NCI-H1417 (cell line): ENCODE measurements at regions not wholly inside any gene's neighbourhood (a gene's known extent, or its start where the extent isn't known, plus 50 kb on each side); places are given as distances from the start of the nearest gene placed in this dataset.
A peak's percentile ranks its signal among the peaks of the same experiment; 100 is the strongest.
"Not testable (repeated sequence)": the region's sequence is repeated elsewhere in the genome, so short reads cannot be mapped to it uniquely, and the experiment has no call there.

ENCODE experiments used
- DNase-seq, 3 experiments: peaks; one replicate each; lab custom pipeline; 2025; lab: John Stamatoyannopoulos, UW

DNA sequence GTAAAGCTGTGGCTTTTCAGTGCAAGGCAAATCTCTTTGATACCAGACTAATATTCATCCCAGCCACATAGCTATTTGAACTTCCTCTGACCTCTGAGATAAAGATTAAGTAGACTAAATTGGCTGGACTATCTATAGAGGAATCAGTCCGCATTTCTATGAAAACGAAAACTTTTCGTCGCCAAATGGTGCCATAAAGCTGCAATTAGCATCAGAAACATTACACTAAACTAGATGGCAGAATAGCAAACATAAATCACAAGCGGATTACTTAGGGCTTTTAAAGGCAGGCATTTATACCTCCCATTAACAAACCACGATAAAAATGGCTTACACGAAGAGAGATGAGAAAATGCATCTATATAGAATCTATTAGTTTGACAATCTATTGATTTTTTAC, 1009.7 kb upstream of the CDH6 start:
- no peak for DNase-seq

DNA sequence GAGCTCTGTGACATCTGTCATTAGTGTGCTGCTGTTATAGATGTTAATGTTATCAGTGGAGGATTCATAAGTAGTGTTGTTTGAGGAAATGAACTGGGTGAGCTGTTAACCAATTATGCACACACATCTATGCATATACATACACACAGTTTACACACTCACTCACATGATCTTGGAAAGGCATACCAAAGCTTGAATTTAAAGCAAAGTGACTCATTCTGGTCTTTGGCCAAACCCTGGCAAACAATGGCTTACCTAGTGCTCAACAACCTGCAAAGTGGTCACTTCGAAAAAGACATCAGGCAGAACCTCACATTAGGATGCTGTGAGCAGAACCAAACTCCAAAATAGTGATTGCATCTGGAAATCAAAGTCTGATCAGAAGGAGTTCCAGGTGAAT, 1037.3 kb upstream of the CDH6 start:
- no peak for DNase-seq

DNA sequence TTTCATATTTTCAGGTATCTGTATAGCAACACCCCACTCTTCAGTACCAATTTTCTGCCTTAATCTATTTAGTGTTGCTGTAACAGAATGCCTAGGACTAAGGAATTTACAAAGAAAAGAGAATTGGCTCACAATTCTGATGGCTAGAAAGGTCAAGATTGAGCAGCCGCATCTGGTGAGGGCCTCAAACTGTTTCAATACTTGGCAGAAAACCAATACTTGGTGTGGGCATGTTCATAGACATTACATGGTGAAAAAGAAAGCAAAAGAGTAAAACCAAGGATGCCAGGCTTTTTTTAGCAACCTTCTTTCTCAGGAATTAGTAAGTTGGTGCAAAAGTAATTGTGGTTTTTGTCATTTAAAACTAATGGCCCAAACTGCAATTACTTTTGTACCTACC, 1041.1 kb upstream of the CDH6 start:
- DNase-seq = no peak

DNA sequence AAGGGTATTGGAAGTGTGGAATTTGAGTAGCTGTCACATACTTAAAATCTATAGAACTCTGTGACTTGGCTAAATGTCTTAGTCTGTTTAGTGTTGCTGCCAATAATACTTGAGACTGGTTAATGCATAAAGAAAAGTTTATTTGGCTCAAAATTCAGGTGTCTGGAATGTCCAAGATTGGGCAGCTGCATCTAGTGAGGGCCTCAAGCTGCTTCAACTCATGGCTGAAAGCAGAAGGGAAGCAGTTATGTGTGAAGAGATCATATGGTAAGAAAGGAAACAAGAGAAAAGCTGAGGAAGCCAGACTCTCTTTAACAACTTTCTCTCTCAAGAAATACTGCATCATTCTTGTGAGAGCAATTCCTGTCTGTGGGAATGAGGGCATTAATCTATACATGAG, 1043.3 kb upstream of the CDH6 start:
- no peak for DNase-seq

DNA sequence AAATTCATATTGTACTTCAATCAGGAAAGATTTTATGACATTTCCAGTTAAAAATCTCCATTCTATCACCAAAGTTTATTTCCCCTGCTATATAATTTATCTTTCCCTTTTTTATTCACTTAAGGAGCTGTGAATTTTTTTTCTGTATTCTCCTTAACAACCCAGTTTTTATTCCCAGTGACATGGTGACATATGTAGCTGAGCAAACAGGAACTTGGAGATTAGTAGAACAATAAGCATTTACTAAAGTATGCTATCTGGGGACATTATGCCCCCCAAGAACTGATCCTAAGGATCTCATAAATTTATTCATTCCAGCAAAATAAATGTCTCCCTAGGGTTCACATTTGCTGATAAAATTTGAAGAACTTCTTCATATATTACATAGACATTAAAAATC, 1044.0 kb upstream of the CDH6 start:
- DNase-seq = no peak

DNA sequence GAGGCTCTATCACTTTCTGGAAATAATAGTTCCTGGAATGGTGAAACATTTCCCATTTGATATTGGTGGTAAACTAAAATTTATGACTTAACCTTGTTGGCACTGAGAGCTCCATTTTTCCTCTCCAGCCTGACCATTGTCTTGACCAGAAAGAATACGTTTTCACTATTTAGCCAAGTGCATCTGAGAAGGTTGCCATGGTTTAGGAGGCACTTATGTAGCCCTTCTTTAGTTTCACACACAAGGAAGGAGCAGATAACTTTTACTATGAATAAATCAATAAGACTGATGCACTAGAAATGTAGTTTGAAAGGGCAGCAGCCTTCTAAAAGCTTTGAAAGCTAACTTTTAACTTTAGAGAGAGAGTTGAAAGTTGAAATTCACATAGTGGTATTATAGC, 1045.5 kb upstream of the CDH6 start:
- DNase-seq = no peak

DNA sequence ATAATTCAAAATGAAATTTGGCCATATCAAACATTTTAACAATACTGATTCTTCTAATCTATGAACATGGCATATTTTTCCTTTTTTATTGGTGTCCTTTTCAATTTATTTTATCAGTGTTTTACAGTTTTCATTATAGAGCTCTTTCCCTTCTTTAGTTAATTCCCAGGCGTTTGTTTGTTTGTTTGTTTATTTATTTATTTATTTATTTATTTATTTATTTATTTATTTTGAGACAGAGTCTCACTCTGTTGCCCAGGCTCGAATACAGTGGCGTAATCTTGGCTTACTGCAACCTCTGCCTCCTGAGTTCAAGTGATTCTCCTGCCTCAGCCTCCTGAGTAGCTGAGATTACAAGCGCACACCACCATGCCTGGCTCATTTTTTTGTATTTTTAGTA, 1049.4 kb upstream of the CDH6 start:
- not testable (repeated sequence) for DNase-seq

DNA sequence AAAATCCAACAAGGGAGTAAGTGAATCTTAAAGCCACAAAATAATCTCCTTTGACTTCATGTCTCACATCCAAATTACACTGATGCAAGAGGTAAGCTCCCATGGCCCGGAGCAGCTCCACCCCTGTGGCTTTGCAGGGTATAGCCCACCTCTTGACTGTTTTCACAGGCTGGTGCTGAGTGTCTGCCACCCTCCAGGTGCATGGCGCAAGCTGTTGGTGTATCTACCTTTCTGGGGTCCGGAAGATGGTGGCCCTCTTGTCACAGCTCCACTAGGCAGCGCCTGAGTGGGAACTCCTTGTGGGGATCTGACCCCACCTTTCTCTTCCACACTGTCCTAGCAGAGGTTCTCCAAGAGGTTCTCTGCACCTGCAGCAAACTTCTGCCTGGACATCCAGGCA, 1051.1 kb upstream of the CDH6 start:
- no peak for DNase-seq

DNA sequence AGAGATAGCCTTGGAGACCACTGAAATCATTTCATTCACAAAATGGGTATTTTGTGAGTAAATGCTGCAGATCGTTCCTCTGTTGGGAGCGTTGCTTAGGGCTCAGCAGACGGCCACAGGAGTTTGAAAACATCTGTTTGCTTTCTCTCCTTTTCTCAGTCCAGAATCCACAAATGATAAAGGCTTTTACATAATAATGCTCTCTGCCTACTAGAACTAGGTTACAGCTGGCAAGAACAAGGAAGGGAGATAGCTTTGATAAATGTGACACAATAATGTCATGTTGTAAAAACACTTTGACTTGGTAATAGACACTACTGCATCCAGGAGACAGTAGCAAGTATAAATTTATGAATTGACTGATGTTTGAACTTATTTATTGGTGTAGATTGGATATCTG, 1072.4 kb upstream of the CDH6 start:
- no peak for DNase-seq

DNA sequence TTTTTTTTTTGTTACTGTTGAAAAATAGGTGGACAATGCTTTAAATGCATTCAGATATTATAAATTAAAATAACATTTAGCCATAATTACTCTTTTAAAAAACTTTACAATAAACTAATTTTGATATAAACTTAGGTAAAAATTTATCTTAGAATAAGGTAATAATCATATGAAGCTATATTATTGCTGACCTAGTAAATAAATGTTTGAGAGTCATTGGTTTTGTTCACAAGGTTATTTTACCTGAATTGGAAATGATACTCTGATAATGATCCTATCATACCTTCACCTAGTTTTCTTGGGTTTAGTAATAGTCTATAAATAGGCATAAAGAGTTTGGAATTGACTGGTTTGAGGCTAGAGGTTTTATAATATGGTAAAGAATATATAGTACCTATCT, 1076.4 kb upstream of the CDH6 start:
- DNase-seq = no peak

DNA sequence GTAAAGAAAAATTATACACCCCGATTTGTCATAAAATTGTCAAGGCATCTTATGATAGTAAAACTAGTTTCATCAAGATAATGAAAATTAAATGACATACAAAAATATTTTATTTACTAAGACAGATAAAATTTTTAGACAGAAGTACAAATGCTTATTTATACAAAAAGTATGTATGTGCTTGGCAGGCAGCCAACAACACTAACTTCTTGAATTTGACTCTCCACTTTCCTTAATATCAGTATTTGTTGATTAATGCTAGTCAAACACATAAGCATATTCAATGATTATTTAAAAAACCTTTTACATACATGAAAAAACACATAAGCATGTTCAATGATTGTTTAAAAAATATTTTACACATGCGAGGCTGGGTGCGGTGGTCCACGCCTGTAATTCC, 1079.9 kb upstream of the CDH6 start:
- no peak for DNase-seq

DNA sequence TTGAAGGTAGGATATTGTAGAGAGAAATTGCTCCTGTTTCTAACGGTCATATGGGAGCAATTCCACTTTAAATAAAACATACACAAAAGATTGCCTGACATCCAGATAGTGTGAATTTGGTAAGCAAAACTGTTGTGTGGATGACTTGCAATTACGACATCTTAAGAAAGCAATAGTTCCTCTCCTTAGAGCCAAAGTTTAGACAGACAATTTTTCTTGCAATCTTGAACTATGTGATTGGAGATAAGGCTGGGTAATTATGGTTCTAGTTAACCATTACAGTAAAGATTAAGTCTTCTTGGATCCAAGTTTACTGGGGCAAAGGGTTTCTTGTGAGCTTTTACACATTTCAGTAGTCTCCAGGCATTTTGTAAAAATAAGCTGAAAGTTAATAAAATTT, 1080.6 kb upstream of the CDH6 start:
- DNase-seq = no peak

DNA sequence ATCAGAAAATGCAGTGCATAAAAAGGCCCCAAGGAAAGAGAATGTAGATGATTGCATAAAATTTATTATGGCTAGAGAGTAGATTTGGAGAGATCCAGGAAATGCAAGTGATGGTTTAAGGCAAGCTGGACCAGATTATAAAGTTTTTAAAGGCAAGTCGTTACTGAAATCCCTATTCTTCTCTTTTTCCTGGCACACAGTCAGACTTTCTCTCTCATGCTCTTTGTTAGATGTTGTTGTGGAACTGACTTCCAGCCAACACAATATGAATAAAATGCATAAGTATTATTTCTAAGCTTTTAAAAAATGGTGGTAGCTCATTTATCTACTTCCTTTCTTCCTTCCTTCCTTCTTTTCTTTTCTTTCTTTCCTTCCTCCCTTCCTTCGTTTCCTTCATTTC, 1085.4 kb upstream of the CDH6 start:
- no peak for DNase-seq

DNA sequence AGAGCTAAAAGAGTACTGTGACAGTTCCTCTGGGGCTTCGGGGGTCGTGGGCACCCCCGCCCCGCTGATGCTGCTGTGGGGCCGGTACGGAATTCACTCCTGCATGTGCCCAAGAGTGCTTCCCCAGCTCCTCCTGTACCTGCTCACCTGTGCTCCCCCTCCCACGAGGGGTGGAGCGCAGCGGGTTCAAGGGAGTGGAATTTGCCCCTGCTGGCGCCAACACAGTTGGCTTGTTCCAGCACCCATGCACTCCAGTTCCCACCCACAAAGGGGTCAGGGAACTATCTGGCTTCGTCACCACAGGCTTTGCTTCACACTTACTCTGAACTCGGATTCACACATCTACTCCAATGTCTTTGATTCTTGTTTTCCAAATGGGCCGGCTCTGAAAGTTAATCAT, 1086.9 kb upstream of the CDH6 start:
- no peak for DNase-seq

DNA sequence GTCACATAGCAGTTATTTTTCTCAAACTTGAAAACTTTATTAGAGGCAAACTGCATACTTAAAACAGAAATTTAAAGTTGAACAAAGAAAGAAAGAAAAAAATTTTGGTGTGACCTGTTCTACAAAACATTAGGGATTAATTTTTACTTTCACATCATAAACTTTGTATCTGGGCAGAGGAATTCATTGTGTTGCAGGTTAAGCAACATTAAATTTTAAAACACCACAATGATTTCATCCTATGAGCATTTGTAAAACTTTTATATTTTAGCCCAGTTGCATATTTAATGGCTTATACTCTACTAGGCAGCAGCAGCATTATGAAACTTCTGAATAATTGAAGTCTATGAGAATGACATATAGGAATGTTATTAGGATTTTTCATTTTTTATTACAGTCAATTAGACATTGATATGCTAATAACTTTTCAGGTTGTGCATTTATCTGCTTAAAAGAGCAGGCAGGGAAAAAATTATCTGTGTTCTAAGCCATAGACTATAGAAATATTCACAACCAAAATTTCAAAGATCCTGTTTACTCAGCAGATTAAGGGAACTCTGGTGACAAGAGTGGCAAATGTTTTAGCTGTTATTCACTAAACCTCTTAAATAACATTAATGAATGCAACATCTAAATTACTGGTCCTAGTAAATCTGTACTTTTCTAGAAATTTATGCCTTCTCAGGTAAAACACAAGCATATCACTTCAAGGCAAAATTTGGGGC, 1088.5 kb upstream of the CDH6 start:
- DNase-seq = no peak

DNA sequence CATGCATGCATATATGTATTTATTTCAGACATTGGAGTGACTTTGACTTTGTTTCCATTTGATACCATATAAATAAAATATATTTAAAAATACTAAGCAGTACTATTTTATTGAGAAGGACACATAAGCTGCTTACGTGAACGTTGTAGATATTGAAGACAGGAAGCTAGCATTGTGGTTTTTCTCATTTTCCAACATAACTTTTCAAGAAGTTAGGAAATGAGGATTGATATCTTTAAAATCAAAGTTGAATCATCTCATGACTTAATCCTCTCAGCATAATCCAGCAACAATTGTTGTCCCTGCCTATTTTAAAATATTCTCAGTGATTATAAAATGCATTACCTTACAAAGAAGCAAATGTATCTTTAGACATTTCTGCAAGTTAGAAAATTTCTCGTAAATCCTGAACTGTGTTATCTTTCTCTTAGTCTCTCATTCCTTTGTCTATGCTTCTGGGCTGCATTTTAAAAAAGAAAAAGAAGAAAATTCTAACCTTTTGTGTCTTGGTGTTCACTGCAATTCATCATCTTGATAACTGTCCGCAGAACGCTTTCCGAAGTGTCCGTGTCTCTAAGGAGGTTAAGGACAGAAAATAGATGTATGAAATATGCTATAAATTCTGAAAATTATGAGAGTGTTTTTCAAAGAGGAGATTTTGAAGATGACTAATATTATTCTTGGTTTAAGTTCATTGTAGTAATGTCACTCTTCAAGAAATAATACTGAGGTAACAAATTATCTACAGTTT, 1089.9 kb upstream of the CDH6 start:
- no peak for DNase-seq

DNA sequence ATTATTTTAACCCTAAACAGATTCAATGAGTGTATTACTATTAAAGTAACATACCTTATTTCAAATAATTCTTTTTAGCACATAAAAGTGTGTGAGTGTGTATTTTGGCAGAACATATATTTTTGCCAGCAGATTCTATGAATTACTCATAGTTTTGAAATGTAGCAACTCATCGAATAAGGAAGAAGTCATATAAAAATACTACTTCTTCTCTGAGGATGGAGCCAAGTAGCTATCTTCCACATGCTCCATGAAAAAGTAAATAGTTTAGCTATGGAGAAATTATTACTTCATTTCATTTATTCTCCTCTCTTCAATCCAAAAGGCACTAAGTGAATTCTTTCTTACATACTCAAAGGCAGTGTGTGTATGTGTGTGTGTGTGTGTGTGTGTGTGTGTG, 1090.4 kb upstream of the CDH6 start:
- DNase-seq = no peak

DNA sequence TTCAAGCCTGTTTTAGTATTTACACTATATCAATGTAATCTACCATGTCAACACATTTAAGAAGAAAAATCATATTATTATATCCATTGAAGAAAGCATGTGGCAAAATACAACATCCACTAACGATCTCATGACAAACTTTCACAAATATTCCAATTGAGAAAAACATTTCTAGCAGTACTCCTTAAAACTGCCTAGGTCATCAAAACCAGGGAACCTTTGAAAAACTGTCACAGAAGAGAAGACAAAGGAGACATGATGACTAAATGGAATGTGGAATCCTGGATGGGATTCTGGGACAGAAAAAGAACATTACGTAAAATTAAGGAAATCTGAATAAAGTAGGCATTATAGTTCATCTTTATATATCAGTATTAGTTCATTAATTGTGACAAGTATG, 1091.3 kb upstream of the CDH6 start:
- no peak for DNase-seq

DNA sequence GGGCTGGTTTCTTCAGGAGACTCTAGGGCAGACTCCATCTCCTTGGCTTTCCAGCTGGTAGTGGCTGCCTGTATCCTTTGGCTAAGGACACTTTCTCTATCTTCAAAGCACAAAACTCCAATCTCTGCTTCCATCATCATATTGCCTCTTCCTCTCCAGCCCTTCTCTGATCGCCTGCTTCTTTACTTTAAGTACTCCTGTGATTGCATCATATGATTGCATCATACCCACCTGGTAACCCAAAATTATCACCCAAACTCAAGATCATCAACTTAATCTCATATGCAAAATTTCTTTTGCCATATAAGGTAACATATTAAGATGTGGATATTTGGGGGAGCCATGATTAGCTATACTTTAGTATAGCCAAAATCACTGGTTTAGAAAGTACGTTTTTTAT, 1092.6 kb upstream of the CDH6 start:
- peak in 1 of 3 experiments; percentile 46 for DNase-seq

DNA sequence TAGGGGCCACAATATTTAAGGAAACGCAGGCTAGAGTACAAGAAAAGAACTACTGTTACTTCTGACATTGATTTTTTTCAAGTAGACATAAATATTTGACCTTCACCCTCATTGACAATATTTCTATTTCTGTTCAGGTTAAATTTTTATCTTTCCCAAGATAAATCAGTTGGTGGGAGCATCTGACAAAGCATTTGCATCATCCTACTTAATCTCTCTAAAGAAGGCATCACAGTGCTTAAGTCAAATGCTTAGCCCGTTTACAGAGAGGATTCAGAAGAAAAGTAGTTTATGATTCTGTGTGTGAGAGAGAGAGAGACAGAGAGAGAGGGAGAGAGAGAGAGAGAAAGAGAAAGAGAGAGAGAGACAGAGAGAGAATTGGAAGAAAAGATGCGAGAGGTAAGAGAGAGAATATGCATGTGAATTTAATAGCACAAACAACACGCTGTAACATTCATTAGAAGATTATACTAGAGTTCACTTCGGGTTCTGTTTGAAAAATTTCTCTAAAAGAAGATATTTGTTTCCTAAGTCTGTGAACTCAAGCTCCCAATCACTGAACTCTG, 1093.3 kb upstream of the CDH6 start:
- DNase-seq = no peak

DNA sequence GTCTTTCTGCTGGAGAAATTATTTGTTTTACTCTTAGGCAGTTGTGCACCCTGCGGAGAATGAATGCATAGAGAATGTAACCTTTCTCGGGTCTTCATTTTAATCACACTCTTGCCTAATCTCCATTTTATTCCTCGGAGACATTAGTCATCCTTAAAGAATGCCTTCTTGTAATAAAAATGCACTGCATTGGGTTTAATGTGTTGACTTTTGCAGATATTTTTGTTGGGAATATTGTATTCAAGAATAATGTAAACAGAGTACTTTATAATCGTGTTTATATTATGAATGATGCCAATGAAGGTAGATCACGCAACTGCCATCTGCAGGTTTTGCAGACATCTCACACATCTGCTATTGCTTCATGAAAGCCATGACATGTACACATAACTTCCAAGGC, 1093.9 kb upstream of the CDH6 start:
- peak in 1 of 3 experiments; percentile 58 for DNase-seq

DNA sequence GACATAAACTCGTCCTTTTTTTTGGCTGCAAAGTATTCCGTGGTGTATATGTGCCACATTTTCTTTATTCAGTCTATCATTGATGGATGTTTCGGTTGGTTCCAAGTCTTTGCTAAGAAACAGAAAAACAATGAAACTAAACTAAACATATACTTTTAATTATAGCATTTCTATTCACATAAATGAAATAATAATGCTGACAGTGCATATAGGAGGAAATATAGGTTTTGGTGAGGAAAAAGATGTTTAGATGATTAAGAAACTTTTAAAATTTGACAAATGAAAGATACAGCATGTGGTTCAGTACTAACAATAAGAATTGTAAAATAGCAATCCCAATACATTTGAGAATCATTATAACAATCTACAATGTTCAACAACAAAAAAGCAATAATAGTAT, 1094.5 kb upstream of the CDH6 start:
- no peak for DNase-seq

DNA sequence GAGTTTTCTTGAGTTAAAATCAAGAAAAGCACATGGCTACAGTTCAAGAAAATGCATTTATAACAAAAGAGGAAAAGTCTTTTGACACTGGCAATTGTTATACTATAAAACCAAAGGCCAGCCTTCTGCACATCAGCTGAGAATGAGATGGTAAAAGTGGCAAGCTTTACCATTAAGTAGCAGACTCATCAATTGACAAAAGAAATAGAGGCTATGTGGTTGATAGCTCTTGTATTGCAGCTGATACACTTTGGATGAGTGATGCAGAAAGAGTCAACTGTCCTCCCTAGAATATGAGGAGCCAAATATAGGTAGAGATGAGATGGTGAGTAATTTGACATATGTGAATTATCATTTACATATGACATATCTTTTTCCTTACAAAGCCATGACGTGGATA, 1100.9 kb upstream of the CDH6 start:
- no peak for DNase-seq
